T-cell (primary cell): ENCODE measurements at regions not wholly inside any gene's neighbourhood (a gene's known extent, or its start where the extent isn't known, plus 50 kb on each side); places are given as distances from the start of the nearest gene placed in this dataset.

Experiments used
- ATAC-seq, 4 experiments: fragments of 200-7000 bp in 3 of 4; fragments of 150-1000 bp in 1 of 4; cut with Tn5 transposase; replicated peaks in 1 of 4; 1 replicate in 3 of 4; 2 replicates in 1 of 4; pipeline ENCODE4 v1.10.0; 2021; ENCODE audit warnings: moderate library complexity in 3 of 4, mild to moderate bottlenecking in 2 of 4, moderate number of reproducible peaks in 1 of 4
- CTCF ChIA-PET, 2 donors: fragments of 300-600 bp; sonication (Branson Sonifier 250); formaldehyde crosslinking; loops; one replicate each; lab custom pipeline; 2022; ENCODE audit warnings: antibody characterized with exemption in 2 of 2; lab: Charles Lee
- POLR2A ChIA-PET, 2 donors: fragments of 300-600 bp; sonication (Branson Sonifier 250); formaldehyde crosslinking; loops; one replicate each; lab custom pipeline; 2022; ENCODE audit warnings: antibody characterized with exemption in 2 of 2; lab: Charles Lee
- DNase-seq, 35 experiments: peaks; one replicate each; pipeline versions ENCODE4 v3.0.0 to v3.0.0-alpha.2; 2013 to 2023
- H3K27ac ChIP-seq: one replicate; pipeline ENCODE4 v1.5.1; 2013; ENCODE audit warnings: low read length
- H3K27me3 ChIP-seq, 2 experiments: replicated peaks in 1 of 2; 1 replicate in 1 of 2; 2 replicates in 1 of 2; pipeline versions ENCODE4 v1.6.1 to v1.7.0; 2013; ENCODE audit warnings: low read length in 1 of 2, mixed read lengths in 1 of 2; ENCODE audit not compliant: control insufficient read depth in 2 of 2, insufficient read depth in 2 of 2; ENCODE audit errors: extremely low read depth in 1 of 2
- H3K36me3 ChIP-seq, 2 donors: 1 replicate in 1 of 2; 2 replicates in 1 of 2; pipeline versions ENCODE4 v1.6.1 to v1.7.0; 2013; ENCODE audit warnings: low read length in 1 of 2; ENCODE audit not compliant: control insufficient read depth in 2 of 2, insufficient read depth in 1 of 2; ENCODE audit errors: extremely low read depth in 1 of 2
- H3K4me1 ChIP-seq, 2 experiments: 1 replicate in 1 of 2; 2 replicates in 1 of 2; pipeline versions ENCODE4 v1.6.1 to v1.7.0; 2013; ENCODE audit warnings: low read length in 2 of 2, mixed read lengths in 1 of 2; ENCODE audit not compliant: insufficient read depth in 2 of 2, control insufficient read depth in 1 of 2; ENCODE audit errors: extremely low read depth in 1 of 2
- H3K4me3 ChIP-seq, 2 donors: 1 replicate in 1 of 2; 2 replicates in 1 of 2; pipeline versions ENCODE4 v1.5.1 to v1.7.0; 2013; ENCODE audit warnings: mild to moderate bottlenecking in 2 of 2, low read length in 1 of 2, moderate library complexity in 1 of 2; ENCODE audit not compliant: control insufficient read depth in 1 of 2; ENCODE audit errors: extremely low read depth in 1 of 2
- H3K9me3 ChIP-seq: 2 replicates; pipeline ENCODE4 v1.7.0; 2013
- H3K27ac Mint-ChIP-seq, 2 donors: one replicate each; pipeline ENCODE4 v1.8.0; 2020 to 2021; ENCODE audit warnings: mild to moderate bottlenecking in 2 of 2, mixed read lengths in 2 of 2
- H3K27me3 Mint-ChIP-seq, 2 donors: one replicate each; pipeline ENCODE4 v1.8.0; 2021 to 2022; ENCODE audit warnings: mixed read lengths in 2 of 2
- H3K36me3 Mint-ChIP-seq: one replicate; pipeline ENCODE4 v1.8.0; 2021; ENCODE audit warnings: mixed read lengths
- H3K4me1 Mint-ChIP-seq, 3 donors: one replicate each; pipeline ENCODE4 v1.8.0; 2020 to 2022; ENCODE audit warnings: mixed read lengths in 3 of 3, mild to moderate bottlenecking in 1 of 3
- H3K4me3 Mint-ChIP-seq, 3 donors: one replicate each; pipeline ENCODE4 v1.8.0; 2020 to 2022; ENCODE audit warnings: mild to moderate bottlenecking in 3 of 3, mixed read lengths in 3 of 3, moderate library complexity in 3 of 3
- H3K9me3 Mint-ChIP-seq, 3 donors: one replicate each; pipeline ENCODE4 v1.8.0; 2020 to 2022; ENCODE audit warnings: mixed read lengths in 3 of 3
- WGBS: methylation state at CpG from one replicate; pipeline ENCODE4 v1.1.5; 2013; ENCODE audit warnings: missing lambda C conversion rate; ENCODE audit not compliant: insufficient coverage; 5-methylcytosine and 5-hydroxymethylcytosine counted together

DNA sequence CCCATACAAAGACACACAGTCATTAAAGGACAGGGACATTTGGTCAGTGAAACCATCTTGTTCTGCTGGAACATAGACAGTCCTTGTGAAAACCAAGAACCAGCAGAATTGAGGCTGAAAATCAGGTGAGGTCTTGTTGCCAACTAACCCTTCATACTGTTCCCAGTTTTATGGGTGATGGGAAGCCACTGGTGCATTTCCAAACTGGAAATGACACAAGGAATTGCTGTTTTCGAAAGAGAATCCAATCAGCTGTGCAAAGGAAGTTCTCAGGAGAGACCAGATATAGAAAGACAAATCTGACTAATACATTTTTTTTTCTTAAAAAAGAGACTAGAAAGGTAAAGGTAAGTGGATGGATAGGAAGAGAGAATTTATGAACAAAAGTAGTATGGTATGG is 948.2 kb downstream of the TSN start:
- H3K27me3 Mint-ChIP-seq = no peaks in the 10 kb centered on the region
- H3K27ac Mint-ChIP-seq = no peak overlapping the region
- peaks cover 3 to 13% (median 9%) of the 10 kb centered on the region in 3 donors for H3K9me3 Mint-ChIP-seq
- no peaks in the 10 kb centered on the region for H3K9me3 ChIP-seq
- H3K36me3 Mint-ChIP-seq = no peaks in the 10 kb centered on the region
- CTCF ChIA-PET = no interaction called here
- DNase-seq = no peak
- H3K27me3 ChIP-seq = no peaks in the 10 kb centered on the region
- H3K4me1 Mint-ChIP-seq = no peaks in the 10 kb centered on the region
- no peak overlapping the region for H3K27ac ChIP-seq
- ATAC-seq = no peak
- H3K4me3 Mint-ChIP-seq = no peak overlapping the region
- H3K4me1 ChIP-seq = no peaks in the 10 kb centered on the region
- no peaks in the 10 kb centered on the region for H3K36me3 ChIP-seq
- POLR2A ChIA-PET = no interaction called here
- H3K4me3 ChIP-seq = no peak overlapping the region
- no CpG with 5 or more reads among the region's 1 CpG for WGBS

DNA sequence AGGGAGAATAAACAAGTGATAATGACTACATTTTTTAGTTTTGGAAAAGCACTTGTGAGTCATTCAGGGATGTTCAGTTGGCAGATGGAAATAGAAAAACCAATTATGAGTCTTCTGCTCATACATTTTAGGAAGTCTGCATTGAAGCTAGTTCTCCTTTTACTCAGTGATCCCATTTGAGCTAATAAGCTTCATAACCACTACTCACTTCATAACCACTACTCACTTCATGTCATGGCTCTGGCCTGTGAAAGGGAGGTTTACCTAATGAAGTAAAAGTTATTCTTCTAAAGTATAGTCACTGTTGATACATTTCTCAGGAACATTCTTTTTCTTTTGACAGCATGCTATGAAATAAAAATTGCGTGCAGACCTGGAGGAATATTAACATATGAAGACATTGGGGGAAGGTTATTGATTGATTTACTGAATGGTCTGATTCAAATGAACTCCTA is 948.7 kb downstream of the TSN start:
- no peaks in the 10 kb centered on the region for H3K27me3 Mint-ChIP-seq
- H3K4me3 ChIP-seq = no peak overlapping the region
- peaks cover 3 to 14% (median 9%) of the 10 kb centered on the region in 3 donors for H3K9me3 Mint-ChIP-seq
- ChIA-PET POLR2A (no interaction called here), CTCF (no interaction called here)
- DNase-seq (no peak), ATAC-seq (no peak)
- H3K4me3 Mint-ChIP-seq = no peak overlapping the region
- H3K9me3 ChIP-seq = no peaks in the 10 kb centered on the region
- no peaks in the 10 kb centered on the region for H3K4me1 ChIP-seq
- no peaks in the 10 kb centered on the region for H3K27me3 ChIP-seq
- no peaks in the 10 kb centered on the region for H3K36me3 Mint-ChIP-seq
- H3K36me3 ChIP-seq = no peaks in the 10 kb centered on the region
- WGBS = no CpG with 5 or more reads among the region's 1 CpG
- no peaks in the 10 kb centered on the region for H3K4me1 Mint-ChIP-seq
- no peak overlapping the region for H3K27ac Mint-ChIP-seq
- no peak overlapping the region for H3K27ac ChIP-seq

DNA sequence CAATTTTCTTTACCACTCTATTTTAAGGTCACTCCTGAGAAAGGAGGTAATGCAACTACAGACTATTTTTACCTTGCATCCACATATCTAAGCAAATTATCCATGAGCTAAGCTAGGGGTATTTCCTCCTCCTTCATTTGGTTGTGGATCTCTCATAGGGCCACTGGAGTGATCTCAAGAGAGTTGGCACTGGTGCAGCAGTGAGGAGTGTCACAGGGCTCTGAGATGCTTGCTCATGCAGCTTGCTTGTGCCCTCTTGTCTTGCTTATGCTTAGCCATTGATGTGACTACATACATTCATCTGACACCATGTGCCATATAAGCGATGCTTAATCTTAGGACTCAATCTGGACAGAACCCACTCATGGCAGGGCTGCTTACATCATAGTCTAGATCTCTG is 950.3 kb downstream of the TSN start:
- no peaks in the 10 kb centered on the region for H3K9me3 ChIP-seq
- POLR2A ChIA-PET = no interaction called here
- Mint-ChIP-seq H3K27me3 (no peaks in the 10 kb centered on the region), H3K4me3 (no peak overlapping the region), H3K27ac (no peak overlapping the region), H3K9me3 (peaks cover 6 to 18% (median 9%) of the 10 kb centered on the region in 3 donors), H3K4me1 (no peaks in the 10 kb centered on the region), H3K36me3 (no peaks in the 10 kb centered on the region)
- no peaks in the 10 kb centered on the region for H3K36me3 ChIP-seq
- H3K4me3 ChIP-seq = no peak overlapping the region
- no peak for DNase-seq
- H3K27ac ChIP-seq = no peak overlapping the region
- CTCF ChIA-PET = no interaction called here
- WGBS = 100% methylated on average over 1 of the region's 1 CpG
- H3K27me3 ChIP-seq = no peaks in the 10 kb centered on the region
- no peaks in the 10 kb centered on the region for H3K4me1 ChIP-seq
- ATAC-seq = no peak

DNA sequence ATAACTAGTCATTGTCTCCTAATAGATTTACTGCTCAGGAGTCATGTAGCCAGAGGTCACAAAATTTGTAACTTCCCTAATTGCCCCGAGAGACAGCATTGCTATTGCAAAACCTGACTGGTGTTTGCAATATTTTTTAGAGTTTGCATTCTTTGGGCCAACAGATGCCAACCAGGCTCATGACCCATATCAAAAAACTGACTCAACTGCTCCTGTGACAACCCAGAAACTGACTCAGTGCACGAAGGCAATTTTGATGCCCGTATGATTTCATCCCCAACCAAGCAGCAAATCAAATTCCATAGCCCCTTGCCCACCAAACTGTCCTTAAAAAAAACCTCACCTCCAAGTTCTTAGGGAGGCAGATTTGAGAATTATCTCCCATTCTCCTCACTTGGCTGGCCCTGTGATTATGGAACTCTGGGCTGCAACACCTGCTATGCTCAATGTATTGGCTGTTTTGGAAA is 951.3 kb downstream of the TSN start:
- peaks cover 6 to 18% (median 9%) of the 10 kb centered on the region in 3 donors for H3K9me3 Mint-ChIP-seq
- WGBS = 100% methylated on average over 2 of the region's 3 CpGs
- no peaks in the 10 kb centered on the region for H3K4me1 Mint-ChIP-seq
- no peaks in the 10 kb centered on the region for H3K36me3 Mint-ChIP-seq
- no peak overlapping the region for H3K4me3 ChIP-seq
- H3K27me3 Mint-ChIP-seq = no peaks in the 10 kb centered on the region
- no peak for ATAC-seq
- ChIA-PET CTCF (no interaction called here), POLR2A (no interaction called here)
- DNase-seq = no peak
- H3K27me3 ChIP-seq = no peaks in the 10 kb centered on the region
- no peaks in the 10 kb centered on the region for H3K9me3 ChIP-seq
- H3K4me3 Mint-ChIP-seq = no peak overlapping the region
- H3K36me3 ChIP-seq = no peaks in the 10 kb centered on the region
- H3K27ac ChIP-seq = no peak overlapping the region
- H3K27ac Mint-ChIP-seq = no peak overlapping the region
- no peaks in the 10 kb centered on the region for H3K4me1 ChIP-seq

DNA sequence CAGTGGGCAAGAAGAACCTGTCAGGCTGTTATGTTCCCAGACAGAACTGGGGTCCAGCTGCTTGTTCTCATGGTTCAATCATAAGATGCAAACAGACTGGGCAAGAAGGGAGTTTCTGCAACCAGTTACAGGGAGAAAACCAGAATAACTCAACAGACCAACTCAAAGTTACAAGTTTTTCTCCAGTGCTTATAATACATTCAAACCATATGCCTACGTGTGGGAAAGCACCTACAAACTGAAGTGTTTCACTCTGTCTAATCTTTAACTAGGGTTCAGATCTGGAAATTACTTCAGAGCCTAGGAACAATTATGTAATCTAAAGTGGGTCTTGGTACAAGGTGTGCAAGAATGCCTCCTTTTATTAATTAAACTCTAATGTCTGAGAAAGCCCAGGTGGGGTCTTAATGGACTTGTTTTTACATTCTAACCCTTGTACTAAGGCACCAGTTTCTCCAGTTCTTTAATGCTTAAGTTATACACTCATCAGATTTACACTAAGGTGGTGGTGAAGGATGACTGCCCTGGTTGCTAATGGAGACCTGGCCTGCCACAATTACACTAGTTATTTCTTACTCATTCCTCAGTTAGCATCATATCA is 951.9 kb downstream of the TSN start:
- Histone ChIP-seq H3K4me1 (no peaks in the 10 kb centered on the region), H3K27ac (no peak overlapping the region), H3K4me3 (no peak overlapping the region), H3K9me3 (no peaks in the 10 kb centered on the region), H3K36me3 (no peaks in the 10 kb centered on the region), H3K27me3 (peaks cover 0 to 3% of the 10 kb centered on the region in 2 experiments)
- Mint-ChIP-seq H3K9me3 (peaks cover 6 to 19% (median 9%) of the 10 kb centered on the region in 3 donors), H3K36me3 (no peaks in the 10 kb centered on the region), H3K4me3 (no peak overlapping the region), H3K27me3 (no peaks in the 10 kb centered on the region), H3K4me1 (no peaks in the 10 kb centered on the region), H3K27ac (no peak overlapping the region)
- no peak for DNase-seq
- POLR2A ChIA-PET = no interaction called here
- WGBS = no CpG with 5 or more reads among the region's 1 CpG
- no peak for ATAC-seq
- CTCF ChIA-PET = no interaction called here

DNA sequence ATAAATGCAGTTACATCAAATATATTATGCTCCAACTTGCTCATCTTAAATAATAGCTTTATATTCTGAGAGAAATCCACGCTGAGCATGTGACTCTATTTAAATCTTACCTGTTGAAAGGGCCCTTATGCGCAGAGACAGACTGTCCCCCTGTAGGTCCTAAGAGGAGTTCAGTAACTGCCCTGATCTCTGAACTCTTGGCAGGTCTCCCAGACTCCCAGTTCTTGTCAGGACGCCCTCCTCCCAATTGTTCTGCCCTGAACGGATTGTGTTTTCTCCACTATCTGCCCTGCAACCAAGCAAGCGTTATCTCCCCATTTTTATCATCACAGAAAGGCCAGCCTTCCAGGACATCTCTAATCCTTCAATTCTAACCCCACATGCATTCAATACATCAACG is 954.6 kb downstream of the TSN start:
- peaks cover 9 to 35% (median 20%) of the 10 kb centered on the region in 3 donors for H3K9me3 Mint-ChIP-seq
- no peak overlapping the region for H3K4me3 Mint-ChIP-seq
- no peaks in the 10 kb centered on the region for H3K4me1 Mint-ChIP-seq
- POLR2A ChIA-PET = no interaction called here
- no peaks in the 10 kb centered on the region for H3K36me3 Mint-ChIP-seq
- Histone ChIP-seq H3K27ac (no peak overlapping the region), H3K4me1 (no peaks in the 10 kb centered on the region), H3K27me3 (peaks cover 0 to 4% of the 10 kb centered on the region in 2 experiments), H3K36me3 (no peaks in the 10 kb centered on the region), H3K9me3 (no peaks in the 10 kb centered on the region), H3K4me3 (no peak overlapping the region)
- 82% methylated on average over 3 of the region's 6 CpGs for WGBS
- no peak for DNase-seq
- CTCF ChIA-PET = no interaction called here
- no peak overlapping the region for H3K27ac Mint-ChIP-seq
- H3K27me3 Mint-ChIP-seq = no peaks in the 10 kb centered on the region
- no peak for ATAC-seq

DNA sequence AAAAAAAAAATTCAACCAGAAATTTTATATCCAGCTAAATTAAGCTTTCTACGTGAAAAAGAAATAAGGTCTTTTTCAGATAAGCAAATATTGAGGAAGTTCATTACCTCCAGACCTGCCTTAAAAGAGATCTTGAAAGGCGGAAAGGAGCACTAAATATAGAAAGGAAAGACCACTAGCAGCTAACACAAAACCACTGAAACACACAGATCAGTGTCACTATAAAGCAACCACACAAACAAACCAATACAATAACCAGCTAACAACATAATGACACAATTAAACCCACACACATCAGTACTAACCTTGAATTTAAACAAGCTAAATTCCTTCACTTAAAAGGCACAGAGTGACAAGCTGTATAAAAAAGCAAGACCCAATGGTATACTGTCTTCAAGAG is 958.3 kb downstream of the TSN start:
- Histone ChIP-seq H3K4me3 (no peak overlapping the region), H3K27ac (no peak overlapping the region), H3K36me3 (no peaks in the 10 kb centered on the region), H3K27me3 (peaks cover 0 to 4% of the 10 kb centered on the region in 2 experiments), H3K4me1 (no peaks in the 10 kb centered on the region), H3K9me3 (no peaks in the 10 kb centered on the region)
- no peak overlapping the region for H3K27ac Mint-ChIP-seq
- ATAC-seq = no peak
- whole genome bisulfite sequencing = no CpG with 5 or more reads among the region's 2 CpGs
- H3K9me3 Mint-ChIP-seq = peaks cover 2 to 31% (median 30%) of the 10 kb centered on the region in 3 donors
- no peaks in the 10 kb centered on the region for H3K36me3 Mint-ChIP-seq
- ChIA-PET POLR2A (no interaction called here), CTCF (no interaction called here)
- no peak overlapping the region for H3K4me3 Mint-ChIP-seq
- H3K27me3 Mint-ChIP-seq = no peaks in the 10 kb centered on the region
- DNase-seq = no peak
- H3K4me1 Mint-ChIP-seq = no peaks in the 10 kb centered on the region
